NCI-H748 treated with DMSO at 0.1 percent for 48 hours (cell line): ENCODE measurements at regions not wholly inside any gene's neighbourhood (a gene's known extent, or its start where the extent isn't known, plus 50 kb on each side); places are given as distances from the start of the nearest gene placed in this dataset.

Source experiments
- DNase-seq: peaks from one replicate; lab custom pipeline; 2025; lab: John Stamatoyannopoulos, UW

- no peak for DNase-seq
Measured at GRCh38 chr10:8893102-8893501, 838.6 kb downstream of the GATA3 start.

GRCh38 chr10:8894148-8894547 is 839.7 kb downstream of the GATA3 start:
- no peak for DNase-seq

GRCh38 chr10:8897769-8898168 is 843.3 kb downstream of the GATA3 start:
- no peak for DNase-seq

- DNase-seq = no peak
Measured at GRCh38 chr10:8898745-8899330, 844.4 kb downstream of the GATA3 start.

GRCh38 chr10:8902926-8903325 is 848.4 kb downstream of the GATA3 start:
- no peak for DNase-seq

GRCh38 chr10:8908013-8908412 is 853.5 kb downstream of the GATA3 start:
- DNase-seq = no peak

DNA sequence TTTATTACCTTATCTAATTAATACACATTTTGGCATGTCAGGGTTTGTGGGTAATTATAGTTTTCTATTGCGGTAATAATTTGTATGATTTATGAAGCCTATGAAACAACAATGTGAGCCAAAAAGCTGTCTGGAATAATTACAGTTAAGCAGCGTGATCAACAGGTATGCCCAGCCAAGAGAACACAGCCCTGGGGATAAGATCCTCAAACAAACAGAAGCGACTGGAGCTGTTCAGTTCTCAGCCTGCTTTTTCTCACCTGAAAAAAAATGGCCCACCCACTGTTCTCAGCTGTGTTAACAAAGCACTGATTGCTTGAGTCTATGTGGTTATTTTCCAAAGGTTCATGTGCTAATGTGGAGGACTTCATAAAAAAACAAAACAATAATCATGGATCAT is 855.8 kb downstream of the GATA3 start:
- no peak for DNase-seq

DNA sequence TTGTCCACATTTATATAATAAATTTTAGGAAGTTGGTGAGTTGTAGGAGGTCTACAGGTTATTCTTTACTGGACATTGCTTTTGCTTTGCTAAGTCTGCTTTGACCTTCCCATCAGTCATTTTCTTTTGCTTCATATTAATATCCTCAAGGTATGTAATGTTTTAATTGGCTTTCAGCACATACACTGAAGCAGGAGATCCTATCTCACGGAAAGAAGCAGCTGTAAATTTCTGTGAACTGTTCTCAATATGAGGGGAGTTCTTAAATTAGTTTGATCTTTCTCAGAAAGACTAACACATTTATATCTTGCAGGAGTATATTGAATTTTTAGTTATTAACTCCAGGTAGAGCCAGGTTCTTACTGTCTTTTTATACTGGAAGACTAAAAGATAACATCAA is 856.5 kb downstream of the GATA3 start:
- no peak for DNase-seq

DNA sequence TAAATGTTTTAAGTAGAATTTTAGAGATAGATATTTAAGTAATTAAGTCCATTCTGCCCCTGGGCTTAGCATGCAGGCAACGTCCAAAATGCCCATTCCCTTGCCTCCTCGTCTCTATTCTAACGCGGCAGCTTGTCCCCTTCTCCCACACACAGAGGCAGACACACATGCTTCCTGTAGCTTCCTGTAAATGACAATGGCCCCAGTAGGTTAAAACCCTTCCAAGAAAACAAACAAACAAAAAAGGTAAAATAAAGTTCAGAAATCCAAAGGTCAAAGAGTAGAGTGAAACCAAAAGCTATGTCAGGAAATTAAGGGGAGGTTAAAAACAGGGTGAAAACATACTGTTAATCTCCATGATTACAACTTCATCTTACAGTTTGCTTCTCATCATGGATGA is 857.6 kb downstream of the GATA3 start:
- DNase-seq = no peak

DNA sequence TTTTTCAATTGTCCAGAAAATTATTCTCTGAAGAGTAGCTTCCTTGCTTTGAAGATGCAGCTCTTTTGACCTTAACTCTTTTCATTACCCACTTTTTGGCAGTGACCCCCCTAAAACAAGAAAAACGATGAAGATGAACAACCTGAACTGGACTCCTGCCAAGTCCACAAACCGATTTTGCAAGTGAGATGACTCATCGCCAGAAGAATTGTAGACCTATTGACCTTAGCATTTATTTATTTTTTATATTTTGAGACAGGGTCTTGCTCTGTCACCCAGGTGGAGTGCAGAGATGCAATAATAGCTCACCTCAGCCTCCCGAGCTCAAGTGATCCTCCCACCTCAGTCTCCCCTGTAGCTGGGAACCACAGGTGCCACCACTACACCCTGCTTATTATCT is 859.2 kb downstream of the GATA3 start:
- DNase-seq = no peak

DNA sequence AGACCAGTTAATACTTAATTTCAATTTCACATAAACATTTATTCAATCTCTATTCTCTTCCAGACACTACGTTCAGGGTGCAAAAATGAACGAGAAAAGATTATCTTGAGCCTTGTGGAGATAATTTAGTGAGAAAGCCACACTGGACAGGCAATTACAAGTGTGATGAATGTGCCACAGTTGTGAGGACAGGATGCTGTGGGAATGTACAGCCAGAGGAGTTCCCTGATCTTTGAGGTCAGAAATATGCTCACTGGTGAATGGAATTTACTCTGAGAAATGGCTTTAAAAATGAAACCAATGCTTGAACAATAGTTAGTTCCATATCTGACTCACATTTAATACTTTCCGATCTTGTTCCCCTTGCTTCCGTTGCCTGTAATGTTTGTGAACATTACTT is 864.8 kb downstream of the GATA3 start:
- no peak for DNase-seq

- DNase-seq = no peak
Measured at GRCh38 chr10:8921568-8921967, 867.1 kb downstream of the GATA3 start.

- no peak for DNase-seq
Measured at GRCh38 chr10:8923096-8923495, 868.6 kb downstream of the GATA3 start.

- DNase-seq = no peak
Measured at GRCh38 chr10:8927705-8928104, 873.2 kb downstream of the GATA3 start.

DNA sequence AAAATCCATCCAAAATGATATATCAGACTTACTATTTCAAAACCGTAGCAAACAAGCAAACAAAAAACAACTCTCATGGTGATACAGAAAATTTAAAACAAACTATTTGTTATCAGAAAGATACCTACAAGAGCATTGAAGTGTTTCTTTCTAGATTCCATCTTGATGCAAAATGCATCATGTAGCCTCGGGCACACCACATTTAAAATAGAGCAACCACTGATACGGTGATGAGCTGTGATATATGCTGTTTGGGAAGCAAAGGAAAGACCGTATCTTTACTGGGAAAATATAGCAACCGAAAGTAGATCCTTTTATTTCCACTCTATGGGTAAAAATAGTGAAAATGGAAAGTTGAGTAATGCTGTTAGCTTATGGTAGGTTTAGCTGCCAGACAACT is 892.0 kb downstream of the GATA3 start:
- DNase-seq = no peak

GRCh38 chr10:8950978-8951377 is 896.5 kb downstream of the GATA3 start:
- no peak for DNase-seq

GRCh38 chr10:8951440-8952089 is 897.1 kb downstream of the GATA3 start:
- no peak for DNase-seq

- DNase-seq = no peak
Measured at GRCh38 chr10:8956400-8956799, 901.9 kb downstream of the GATA3 start.

- DNase-seq = no peak
Measured at GRCh38 chr10:8962249-8962648, 907.8 kb downstream of the GATA3 start.

DNA sequence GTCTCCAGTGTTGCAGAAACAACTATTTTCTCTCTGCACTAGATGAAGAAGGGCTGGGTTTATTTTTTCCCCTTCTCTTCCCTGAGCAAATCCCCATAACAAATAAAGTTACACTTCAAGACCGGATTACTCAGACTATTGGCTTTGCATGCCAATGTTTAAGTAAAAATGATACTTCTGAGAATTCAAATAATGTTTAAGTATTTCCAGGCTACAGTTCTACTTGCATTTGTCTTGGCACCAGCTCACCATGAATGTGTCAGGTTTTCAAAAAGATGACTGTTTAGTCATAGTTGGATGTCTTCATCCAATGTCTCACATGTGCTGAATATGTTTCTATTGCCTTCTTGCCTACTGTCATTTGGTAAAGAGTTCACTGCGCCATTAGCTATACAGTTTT is 912.6 kb downstream of the GATA3 start:
- no peak for DNase-seq

- DNase-seq = no peak
Measured at GRCh38 chr10:8969853-8970252, 915.4 kb downstream of the GATA3 start.

DNA sequence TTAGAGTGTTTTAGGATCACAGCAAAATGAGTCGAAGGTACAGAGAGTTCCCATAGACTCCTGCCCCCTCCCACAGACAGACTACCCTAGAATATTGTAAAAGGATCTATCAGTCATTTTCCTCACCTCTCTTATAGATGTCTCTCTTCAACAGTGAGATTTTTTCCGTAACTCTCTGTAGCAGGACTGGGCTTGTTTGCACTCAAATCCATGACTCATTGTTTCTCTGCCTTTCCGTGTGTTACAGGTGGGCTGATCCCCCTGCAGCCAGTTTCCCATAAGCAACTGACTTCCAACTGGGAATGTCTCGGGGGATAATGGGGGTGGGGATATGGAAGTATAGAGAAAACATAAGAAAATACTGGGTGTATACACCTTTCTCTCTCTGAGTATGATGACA is 921.0 kb downstream of the GATA3 start:
- DNase-seq = no peak

- no peak for DNase-seq
Measured at GRCh38 chr10:8978100-8978499, 923.6 kb downstream of the GATA3 start.

DNA sequence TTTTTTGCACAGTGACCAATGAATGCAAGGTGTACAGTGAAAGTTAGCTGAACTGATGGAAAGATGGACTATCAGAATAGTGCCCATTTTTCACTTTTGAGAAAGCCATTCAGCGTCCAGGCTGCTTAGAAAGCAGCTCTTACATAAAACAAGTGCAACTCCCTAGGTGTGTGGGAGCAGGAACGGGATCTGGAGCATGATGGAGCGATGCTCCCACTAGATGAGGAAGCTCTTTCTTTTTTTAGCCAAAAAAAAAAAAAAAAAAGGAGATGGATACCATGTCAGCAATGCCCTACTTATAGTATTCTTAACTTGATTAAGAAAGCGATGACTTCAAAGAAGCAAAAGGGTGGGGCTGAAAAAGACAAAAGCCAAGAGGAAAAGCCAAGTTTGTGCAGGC is 925.5 kb downstream of the GATA3 start:
- DNase-seq = no peak
